Suppressor macrophage treated with lipopolysaccharide for 4 hours (primary cell): ENCODE measurements at regions not wholly inside any gene's neighbourhood (a gene's known extent, or its start where the extent isn't known, plus 50 kb on each side); places are given as distances from the start of the nearest gene placed in this dataset.

Source experiments
- DNase-seq: peaks from one replicate; pipeline ENCODE4 v3.0.0-alpha.2; 2020

GRCh38 chr4:162715401-162715800, 451.3 kb downstream of the NAF1 start:
- DNase-seq = no peak

DNA sequence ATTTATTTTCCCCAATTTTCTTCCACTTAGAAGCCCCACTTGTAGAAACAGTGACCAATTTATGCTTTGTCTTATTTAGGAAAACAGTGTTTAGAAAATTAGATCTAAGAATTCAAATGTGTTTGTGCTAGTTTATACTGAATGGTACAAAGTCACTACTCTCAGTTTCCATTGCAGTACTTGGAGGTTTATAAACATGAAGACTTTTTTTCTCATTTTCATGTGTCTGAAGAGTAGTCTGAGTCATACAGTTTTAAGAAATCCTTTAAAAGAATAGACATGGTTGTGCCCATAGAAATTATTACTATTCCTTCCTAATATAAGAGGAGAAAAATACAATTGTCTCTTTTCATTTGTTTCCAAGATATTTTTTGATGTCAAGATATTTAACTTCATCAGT, 458.7 kb downstream of the NAF1 start:
- DNase-seq = no peak

DNA sequence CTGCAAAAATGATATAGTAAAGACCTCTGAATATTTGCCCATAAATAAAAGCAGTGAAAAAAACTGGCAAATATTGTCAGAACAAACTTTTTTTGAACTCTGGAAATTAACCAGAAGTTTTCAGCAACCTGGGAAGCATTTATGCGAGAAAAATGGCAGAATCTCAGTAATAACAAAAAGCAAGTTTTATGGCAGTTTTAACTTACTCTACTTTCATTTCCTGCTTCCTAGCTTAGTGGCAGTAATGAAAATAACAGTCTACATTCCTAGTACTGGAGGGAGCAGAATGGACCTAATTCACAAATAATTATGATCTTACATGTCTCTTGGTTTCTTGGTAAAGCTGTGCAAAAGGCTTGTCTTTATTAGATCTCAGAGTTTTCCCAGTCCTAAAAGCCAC, 460.1 kb downstream of the NAF1 start:
- DNase-seq = no peak

DNA sequence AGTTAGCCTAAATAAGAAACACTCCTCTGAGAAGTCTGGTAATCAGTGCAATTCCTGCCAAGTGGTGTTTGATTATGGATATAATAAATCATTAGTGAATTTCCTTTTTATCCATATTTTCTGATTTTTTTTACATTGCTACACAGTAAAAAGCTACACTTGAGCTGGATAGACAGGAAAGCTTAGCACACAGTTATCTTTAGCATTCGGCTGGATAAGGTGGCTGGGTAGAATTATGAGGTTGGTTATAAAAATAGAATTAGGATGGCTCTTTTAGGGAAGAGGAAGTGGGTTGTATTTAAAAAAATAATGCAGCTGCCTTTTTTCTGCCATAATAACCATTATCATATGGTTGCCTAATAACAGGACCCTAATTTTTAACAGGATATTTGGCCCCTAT, 460.6 kb downstream of the NAF1 start:
- no peak for DNase-seq

- no peak for DNase-seq
Measured at GRCh38 chr4:162705130-162705803, 461.4 kb downstream of the NAF1 start.

DNA sequence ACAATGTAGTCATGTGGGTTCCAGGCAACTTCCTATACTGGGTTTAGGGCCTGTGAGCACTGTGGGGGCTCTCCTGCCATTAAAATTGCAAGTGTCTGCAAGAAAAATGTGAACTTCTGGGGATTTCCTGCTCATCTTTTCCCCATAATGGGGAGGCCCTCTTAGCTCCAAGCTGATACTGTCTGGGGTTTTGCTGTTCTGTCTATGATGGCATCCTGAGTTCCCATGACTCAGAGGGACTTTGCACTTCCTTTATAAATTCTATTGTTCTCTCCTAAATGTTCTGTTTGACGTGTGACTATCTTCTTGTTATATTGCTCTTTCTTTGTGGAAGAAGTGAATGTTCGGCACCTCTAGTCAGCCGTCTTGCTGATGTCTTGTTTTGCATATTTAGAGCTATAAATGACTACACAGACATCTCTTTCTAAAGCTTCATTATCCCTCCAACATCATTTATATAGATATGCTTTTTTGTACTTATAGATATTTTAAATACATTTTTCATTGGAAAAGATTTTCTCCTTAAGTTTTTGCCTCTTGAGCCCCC, 465.8 kb downstream of the NAF1 start:
- no peak for DNase-seq

- DNase-seq = no peak
Measured at GRCh38 chr4:162700358-162700757, 466.3 kb downstream of the NAF1 start.

- DNase-seq = no peak
Measured at GRCh38 chr4:162699629-162700028, 467.1 kb downstream of the NAF1 start.

GRCh38 chr4:162685410-162685809, 481.3 kb downstream of the NAF1 start:
- no peak for DNase-seq

DNA sequence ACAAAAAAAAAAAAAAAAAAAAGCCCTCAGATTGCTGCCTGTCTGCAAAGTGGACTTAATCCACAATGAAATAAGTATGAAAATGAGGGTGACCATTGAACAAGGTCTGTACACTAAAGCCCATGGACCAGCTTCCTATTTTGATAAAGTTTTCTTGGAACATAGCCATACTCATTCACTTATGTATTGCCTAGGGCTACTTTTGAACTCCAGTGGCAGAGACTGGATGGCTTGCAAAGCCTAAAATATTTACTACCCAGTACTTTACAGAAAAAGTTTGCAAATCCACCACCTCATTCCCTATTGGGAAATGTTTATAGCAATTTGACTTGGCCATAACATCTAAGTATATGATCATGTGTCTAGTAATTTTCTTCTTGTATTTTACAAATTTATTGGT, 481.7 kb downstream of the NAF1 start:
- DNase-seq = no peak

GRCh38 chr4:162684371-162684700, 482.4 kb downstream of the NAF1 start:
- no peak for DNase-seq

GRCh38 chr4:162683659-162684370, 482.9 kb downstream of the NAF1 start:
- no peak for DNase-seq

DNA sequence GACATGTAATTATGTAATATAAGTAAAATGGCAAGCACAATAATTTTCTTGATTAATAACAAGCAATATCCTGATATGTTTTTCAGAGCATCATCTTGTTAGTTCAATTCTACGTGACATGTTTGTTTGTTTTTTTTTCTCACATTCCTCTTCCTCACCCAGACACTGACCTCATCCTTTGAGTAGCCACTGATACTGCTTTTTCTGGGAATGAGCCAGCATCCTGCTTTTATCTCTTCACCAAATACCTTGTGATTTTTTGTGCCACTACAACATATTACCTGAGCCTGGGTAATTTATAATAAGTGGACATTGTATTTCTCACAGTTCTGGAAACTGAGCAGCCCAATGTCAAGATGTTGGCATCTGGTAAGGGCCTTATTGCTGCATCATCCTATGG, 484.0 kb downstream of the NAF1 start:
- DNase-seq = no peak

- DNase-seq = no peak
Measured at GRCh38 chr4:162681212-162681611, 485.5 kb downstream of the NAF1 start.

GRCh38 chr4:162675661-162676060, 491.0 kb downstream of the NAF1 start:
- DNase-seq = no peak

GRCh38 chr4:162661913-162662312, 498.1 kb upstream of the FSTL5 start:
- no peak for DNase-seq

DNA sequence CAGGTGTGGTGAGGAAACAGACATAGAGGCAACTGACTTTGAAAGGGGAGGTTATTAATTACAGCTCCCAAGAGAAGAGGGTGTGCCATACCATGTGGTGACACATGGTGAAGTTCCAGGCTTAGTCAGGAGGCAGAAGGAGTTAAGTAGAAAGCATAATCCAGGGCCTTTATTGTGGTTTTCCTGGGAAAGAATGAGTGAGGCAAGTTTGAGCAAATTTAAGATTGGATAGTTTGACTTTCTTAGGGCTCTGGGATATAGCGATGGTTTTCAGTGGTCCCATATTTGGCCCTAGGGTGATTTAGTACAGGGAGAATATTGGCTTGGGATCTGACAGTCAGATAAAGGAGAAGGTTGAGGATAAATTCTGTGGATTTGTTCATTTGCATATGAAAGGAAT, 495.9 kb upstream of the FSTL5 start:
- DNase-seq = no peak

- DNase-seq = no peak
Measured at GRCh38 chr4:162657966-162658365, 494.2 kb upstream of the FSTL5 start.

DNA sequence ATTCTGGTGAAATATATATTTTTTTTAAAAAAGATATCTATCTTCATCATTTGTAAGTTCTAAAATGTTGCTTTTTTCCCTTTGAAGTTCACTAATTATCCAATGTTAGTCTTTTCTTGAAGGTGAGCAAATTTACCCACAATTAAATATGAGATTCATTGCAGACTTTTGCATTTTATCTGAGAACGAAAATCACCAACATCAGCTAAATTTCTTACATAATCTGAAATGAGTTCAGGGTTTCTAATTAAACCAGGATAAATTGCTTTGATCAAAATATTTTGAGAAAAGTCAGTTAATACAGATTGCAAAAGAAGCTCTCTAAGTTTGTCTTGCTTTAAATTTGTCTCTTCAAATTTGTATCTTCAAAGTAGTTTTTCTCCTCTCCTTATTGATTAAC, 486.4 kb upstream of the FSTL5 start:
- DNase-seq = no peak

GRCh38 chr4:162645381-162645780, 481.6 kb upstream of the FSTL5 start:
- DNase-seq = no peak

GRCh38 chr4:162644346-162644745, 480.5 kb upstream of the FSTL5 start:
- DNase-seq = no peak

- DNase-seq = no peak
Measured at GRCh38 chr4:162640152-162640551, 476.4 kb upstream of the FSTL5 start.

- no peak for DNase-seq
Measured at GRCh38 chr4:162634390-162634789, 470.6 kb upstream of the FSTL5 start.

- DNase-seq = no peak
Measured at GRCh38 chr4:162622664-162623063, 458.9 kb upstream of the FSTL5 start.

DNA sequence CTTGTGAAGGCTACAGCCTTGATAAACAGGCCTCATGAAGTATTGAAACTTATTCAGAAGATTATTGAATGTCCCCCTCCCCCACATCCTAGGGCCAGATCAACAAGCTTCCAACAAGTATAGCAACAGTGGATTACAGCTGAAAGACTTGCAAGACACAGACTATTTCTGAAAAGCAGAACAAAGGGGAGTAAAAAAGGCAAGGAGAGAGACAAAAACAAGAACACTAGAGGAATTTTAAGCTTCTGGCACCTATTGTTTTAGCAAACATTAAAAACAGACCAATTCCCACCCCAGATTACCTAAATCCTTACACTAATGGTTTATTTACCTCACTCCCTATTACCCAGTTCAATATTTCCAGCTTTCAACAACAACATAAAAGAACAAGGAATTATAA, 446.3 kb upstream of the FSTL5 start:
- no peak for DNase-seq
